K562 (cell line): ENCODE measurements at regions not wholly inside any gene's neighbourhood (a gene's known extent, or its start where the extent isn't known, plus 50 kb on each side); places are given as distances from the start of the nearest gene placed in this dataset.

Experiments used
- ATAC-seq: fragments of 200-7000 bp; cut with Tn5 transposase; 3 replicates; pipeline ENCODE4 v1.9.1; 2020; ENCODE audit warnings: moderate library complexity
- BruUV-seq: library from RNA; stranded (reverse); fragments of 400-500 nt; replicated peaks from 2 replicates; lab custom pipeline; 2021; lab: Mats Ljungman, UMichigan
- CTCF ChIA-PET: fragments of 300-600 bp; formaldehyde crosslinking; extraction: SDS; loops from one replicate; lab custom pipeline; 2021; ENCODE audit warnings: low intra/inter-chr PET ratio; lab: Yijun Ruan, JAX
- POLR2A ChIA-PET: fragments of 300-600, 350-650 bp; sonication (Branson Sonifier 250); formaldehyde crosslinking; extraction: SDS; loops from one replicate; lab custom pipeline; 2021; ENCODE audit warnings: antibody characterized with exemption, inconsistent platforms; lab: Yijun Ruan, JAX
- DNase-seq, 4 experiments: peaks; one replicate each; pipeline versions ENCODE4 v3.0.0 to v3.0.0-alpha.2; 2011 to 2018; ENCODE audit warnings: low spot score in 3 of 4, mixed read lengths in 3 of 4; ENCODE audit errors: extremely low read depth in 1 of 4
- FAIRE-seq: peaks from 2 replicates; lab custom pipeline; 2011; peaks lifted over from hg19 to GRCh38; lab: Jason Lieb, UNC
- H2AFZ ChIP-seq: 2 replicates; pipeline ENCODE4 v1.6.0; 2011; ENCODE audit warnings: low read depth, low read length, control low read depth, inconsistent platforms
- H3K27ac ChIP-seq: fragments of 200-600 bp; 3 replicates; pipeline ENCODE4 v1.8.0; 2011; ENCODE audit warnings: low read depth, mild to moderate bottlenecking, control low read depth, inconsistent platforms, low read length, moderate library complexity, mixed read lengths; ENCODE audit errors: extremely low read depth
- H3K27me3 ChIP-seq, 2 experiments: fragments of 300-600 bp in 1 of 2; 2 replicates in 1 of 2; 3 replicates in 1 of 2; pipeline versions ENCODE4 v1.6.0 to v1.8.0; 2011; ENCODE audit warnings: inconsistent platforms in 2 of 2, low read length in 2 of 2, mild to moderate bottlenecking in 1 of 2, mixed read lengths in 1 of 2, moderate library complexity in 1 of 2; ENCODE audit not compliant: control insufficient read depth in 2 of 2, insufficient read depth in 2 of 2
- H3K36me3 ChIP-seq: fragments of 300-600 bp; 3 replicates; pipeline ENCODE4 v1.8.0; 2011; ENCODE audit warnings: mild to moderate bottlenecking, low read length, inconsistent platforms; ENCODE audit not compliant: control insufficient read depth, insufficient read depth
- H3K4me1 ChIP-seq, 2 experiments: fragments of 200-600 bp in 1 of 2; replicated peaks in 1 of 2; 2 replicates in 1 of 2; 3 replicates in 1 of 2; pipeline versions ENCODE4 v1.5.1 to v1.8.0; 2011; ENCODE audit warnings: inconsistent platforms in 2 of 2, low read length in 2 of 2, mild to moderate bottlenecking in 1 of 2, mixed read lengths in 1 of 2, moderate library complexity in 1 of 2; ENCODE audit not compliant: control insufficient read depth in 2 of 2, insufficient read depth in 2 of 2
- H3K4me2 ChIP-seq: 2 replicates; pipeline ENCODE4 v1.6.1; 2011; ENCODE audit warnings: low read length, control low read depth, inconsistent platforms, mixed read lengths; ENCODE audit not compliant: insufficient read depth
- H3K4me3 ChIP-seq: fragments of 200-600 bp; sonication (generic), shearing (Covaris generic); 2 replicates; pipeline ENCODE4 v1.5.1; 2016; ENCODE audit warnings: control low read depth, inconsistent platforms
- H3K79me2 ChIP-seq: fragments of 200-600 bp; 3 replicates; pipeline ENCODE4 v1.8.0; 2011; ENCODE audit warnings: low read length, inconsistent platforms; ENCODE audit not compliant: control insufficient read depth, insufficient read depth
- H3K9ac ChIP-seq, 2 experiments: 2 replicates each; pipeline versions ENCODE4 v1.6.0 to v1.6.1; 2011; ENCODE audit warnings: low read depth in 2 of 2, low read length in 2 of 2, control low read depth in 1 of 2, inconsistent platforms in 1 of 2, mild to moderate bottlenecking in 1 of 2, mixed read lengths in 1 of 2; ENCODE audit not compliant: insufficient read depth in 1 of 2
- H3K9me1 ChIP-seq: one replicate; pipeline ENCODE4 v1.6.0; 2011; ENCODE audit warnings: inconsistent platforms, mild to moderate bottlenecking, low read length, moderate library complexity; ENCODE audit not compliant: control insufficient read depth, insufficient read depth
- H3K9me3 ChIP-seq: replicated peaks from 2 replicates; pipeline ENCODE4 v1.5.1; 2011; ENCODE audit warnings: low read depth, low read length, inconsistent platforms; ENCODE audit not compliant: control insufficient read depth, insufficient read depth
- H4K20me1 ChIP-seq: replicated peaks from 2 replicates; pipeline ENCODE4 v1.6.1; 2011; ENCODE audit warnings: low read length, inconsistent platforms, mixed read lengths; ENCODE audit not compliant: control insufficient read depth, insufficient read depth
- BRD9 ChIP-seq: fragments of 450-650 bp; IDR thresholded peaks from 2 replicates; pipeline ENCODE4 v1.6.1; 2018; ENCODE audit warnings: low read depth; ENCODE audit not compliant: partially characterized antibody
- COPS2 ChIP-seq: fragments of 450-650 bp; conservative IDR thresholded peaks from 2 replicates; pipeline ENCODE4 v1.6.1; 2016; ENCODE audit warnings: mild to moderate bottlenecking, moderate library complexity
- CTCF ChIP-seq, 3 experiments: IDR thresholded peaks in 2 of 3; conservative IDR thresholded peaks in 1 of 3; 2 replicates each; pipeline ENCODE4 v1.5.1; 2011 to 2012; ENCODE audit warnings: low read length in 3 of 3, mild to moderate bottlenecking in 3 of 3, control low read depth in 2 of 3, improper control_type of control experiment in 1 of 3, inconsistent platforms in 1 of 3, low read depth in 1 of 3, mixed read lengths in 1 of 3, moderate library complexity in 1 of 3; ENCODE audit not compliant: insufficient read depth in 2 of 3
- KAT7 ChIP-seq: sonication (generic); formaldehyde crosslinking; IDR thresholded peaks from 2 replicates; pipeline ENCODE4 v1.8.0; 2022; ENCODE audit warnings: missing genetic modification reagents, mild to moderate bottlenecking, borderline replicate concordance
- NFE2 ChIP-seq: IDR thresholded peaks from 2 replicates; pipeline ENCODE4 v1.6.1; 2014; ENCODE audit warnings: antibody characterized with exemption, low read depth
- SMC3 ChIP-seq: conservative IDR thresholded peaks from 2 replicates; pipeline ENCODE4 v1.6.1; 2011; ENCODE audit warnings: low read depth, low read length, improper control_type of control experiment; ENCODE audit not compliant: insufficient read depth
- SRF ChIP-seq, 2 experiments: fragments of 250-450, 450-650 bp in 1 of 2; sonication (Bioruptor Pico) in 1 of 2; sonication (generic) in 1 of 2; formaldehyde crosslinking; IDR thresholded peaks; 2 replicates each; pipeline versions ENCODE4 v1.5.0 to v1.5.1; 2020 to 2022; ENCODE audit warnings: mild to moderate bottlenecking in 1 of 2, missing genetic modification reagents in 1 of 2
- U2AF1 ChIP-seq: fragments of 200-400 bp; formaldehyde crosslinking; optimal IDR thresholded peaks from 2 replicates; pipeline ENCODE3; 2017; ENCODE audit warnings: mild to moderate bottlenecking, low read depth, low read length, moderate library complexity
- ZBED1 ChIP-seq: IDR thresholded peaks from 2 replicates; pipeline ENCODE4 v1.6.1; 2014
- WGBS: fragments of 100-300 bp; shearing (Covaris generic); methylation state at CpG from one replicate; pipeline ENCODE4 v1.1.6; 2016; ENCODE audit warnings: low coverage, mixed read lengths; ENCODE audit not compliant: insufficient coverage; ENCODE audit errors: missing lambda C conversion rate; 5-methylcytosine and 5-hydroxymethylcytosine counted together
- in situ Hi-C: fragments of 300-500 bp; cut with MboI; formaldehyde crosslinking; loops from 4 replicates; pipeline ENCODE4 v1.15.0; 2018; ENCODE audit warnings: inconsistent platforms, mixed read lengths
- intact Hi-C: fragments of 100-400 bp; cut with micrococcal nuclease; formaldehyde crosslinking; loops from 2 replicates; pipeline ENCODE4 v1.14.2; 2022

DNA sequence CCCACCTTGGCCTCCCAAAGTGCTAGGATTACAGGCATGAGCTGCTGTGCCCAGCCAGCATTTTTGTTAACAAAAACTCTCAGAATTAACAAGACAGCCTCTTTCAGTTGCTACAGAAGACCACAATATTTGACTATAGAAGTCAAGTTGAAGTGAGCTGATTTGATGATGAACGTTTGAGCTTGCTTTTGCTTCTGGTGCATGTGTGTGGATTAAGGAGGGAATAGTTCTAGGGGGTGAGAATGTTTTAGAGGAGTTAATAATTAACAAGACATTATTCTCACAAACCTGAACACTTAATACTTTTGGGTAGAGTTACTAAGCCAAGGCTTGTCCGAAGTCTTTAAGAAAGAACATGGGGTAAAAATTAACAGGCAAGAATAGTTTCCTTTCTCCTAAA is 191.6 kb downstream of the TENT4A start:
- H3K79me2 ChIP-seq, result no peaks in the 10 kb centered on the region
- intact Hi-C loops, result no loop called here
- no peaks in the 10 kb centered on the region for H3K9me1 ChIP-seq
- ATAC-seq (no peak), DNase-seq (no peak), FAIRE-seq (no peak)
- BruUV-seq, result no TSS peak
- CTCF ChIA-PET, result no interaction called here
- H4K20me1 ChIP-seq, result no peaks in the 10 kb centered on the region; the same call in 1 of the 2 replicates
- no peak overlapping the region for H3K4me3 ChIP-seq
- no peaks in the 10 kb centered on the region for H3K9me3 ChIP-seq
- H3K9ac ChIP-seq, result no peak overlapping the region
- POLR2A ChIA-PET, result interaction anchor here (1.1 kb wide), 1 partner anchor 1051 kb away, joined by 3 read pairs; no protein-coding TSS in a partner anchor
- no peak overlapping the region for H2AFZ ChIP-seq
- in situ Hi-C loops, result no loop called here
- no peaks in the 10 kb centered on the region for H3K4me1 ChIP-seq
- H3K27ac ChIP-seq, result no peak overlapping the region
- no peak overlapping the region for H3K4me2 ChIP-seq
- peaks cover 4 to 18% of the 10 kb centered on the region in 2 experiments; a peak in 3 of 5 replicates for H3K27me3 ChIP-seq
- 2% methylated on average over 2 of the region's 2 CpGs for WGBS
- TF ChIP-seq COPS2, result no peak
- TF ChIP-seq U2AF1, result no peak
- no peak for TF ChIP-seq ZBED1
- no peak for TF ChIP-seq CTCF (IDR thresholded peaks at IDR 0.05 in 2 of 3, conservative IDR thresholded peaks at IDR 0.05 in 1 of 3; ENCODE audit: insufficient read depth in 2 of 3, low read depth in 1 of 3, low read length in 3 of 3)
- no peak for TF ChIP-seq BRD9
- no peak for TF ChIP-seq SRF (CRISPR knock-in tag; IDR thresholded peaks at IDR 0.05)
- no peak for TF ChIP-seq NFE2
- TF ChIP-seq KAT7 (CRISPR knock-in tag), result no peak
- no peak for TF ChIP-seq SMC3
- TF ChIP-seq, all 486 proteins: peak for 0
- H3K36me3 ChIP-seq, result no peaks in the 10 kb centered on the region
